ENCODE measurements at regions not wholly inside any gene's neighbourhood (a gene's known extent, or its start where the extent isn't known, plus 50 kb on each side); places are given as distances from the start of the nearest gene placed in this dataset.
"Not testable (repeated sequence)": the region's sequence is repeated elsewhere in the genome, so short reads cannot be mapped to it uniquely, and the experiment has no call there.

GRCh38 chr5:110925398-110925797, 146.1 kb upstream of the TSLP start:
- DNase-seq: peak; percentile 42

GRCh38 chr5:110925916-110926315, 145.6 kb upstream of the TSLP start:
- no peak for DNase-seq

- no peak for DNase-seq
Measured at GRCh38 chr5:110932755-110933488, 138.6 kb upstream of the TSLP start.

GRCh38 chr5:110940136-110940535, 131.4 kb upstream of the TSLP start:
- DNase-seq: peak; percentile 6

- no peak for DNase-seq
Measured at GRCh38 chr5:110945874-110946436, 125.6 kb upstream of the TSLP start.

- no peak for DNase-seq
Measured at GRCh38 chr5:110951373-110951791, 120.1 kb upstream of the TSLP start.

GRCh38 chr5:110956280-110956912, 115.1 kb upstream of the TSLP start:
- no peak for DNase-seq

GRCh38 chr5:110956913-110957813, 114.3 kb upstream of the TSLP start:
- DNase-seq: no peak

- DNase-seq: peak; percentile 62
Measured at GRCh38 chr5:110957934-110958333, 113.6 kb upstream of the TSLP start.

GRCh38 chr5:110963495-110963894, 108.0 kb upstream of the TSLP start:
- DNase-seq: no peak

GRCh38 chr5:110965773-110966581, 105.5 kb upstream of the TSLP start:
- no peak for DNase-seq

GRCh38 chr5:110968246-110969005, 103.1 kb upstream of the TSLP start:
- DNase-seq: no peak

- no peak for DNase-seq
Measured at GRCh38 chr5:110969502-110969901, 102.0 kb upstream of the TSLP start.

- DNase-seq: no peak
Measured at GRCh38 chr5:110973510-110973909, 98.0 kb upstream of the TSLP start.

GRCh38 chr5:110977915-110978314, 93.6 kb upstream of the TSLP start:
- no peak for DNase-seq

GRCh38 chr5:110985882-110986281, 85.6 kb upstream of the TSLP start:
- not testable (repeated sequence) for DNase-seq

- DNase-seq: not testable (repeated sequence)
Measured at GRCh38 chr5:110987573-110987972, 83.9 kb upstream of the TSLP start.

GRCh38 chr5:110996742-110997141, 74.8 kb upstream of the TSLP start:
- no peak for DNase-seq

- DNase-seq: no peak
Measured at GRCh38 chr5:111002036-111002435, 69.5 kb upstream of the TSLP start.

- no peak for DNase-seq
Measured at GRCh38 chr5:111003623-111004022, 67.9 kb upstream of the TSLP start.

- DNase-seq: no peak
Measured at GRCh38 chr5:111004291-111004690, 67.2 kb upstream of the TSLP start.

- DNase-seq: no peak
Measured at GRCh38 chr5:111010783-111011182, 60.7 kb upstream of the TSLP start.
